Mesodermal cell (in vitro differentiated cells): ENCODE measurements at regions not wholly inside any gene's neighbourhood (a gene's known extent, or its start where the extent isn't known, plus 50 kb on each side); places are given as distances from the start of the nearest gene placed in this dataset.

ENCODE experiments used
- H3K27ac ChIP-seq: 2 replicates; pipeline ENCODE4 v1.7.0; 2013; ENCODE audit warnings: mild to moderate bottlenecking, low read depth, low read length, moderate library complexity; ENCODE audit not compliant: severe bottlenecking
- H3K36me3 ChIP-seq: 2 replicates; pipeline ENCODE4 v1.7.1; 2013; ENCODE audit warnings: mild to moderate bottlenecking, low read length, moderate library complexity; ENCODE audit not compliant: control insufficient read depth, insufficient read depth
- H3K4me1 ChIP-seq: one replicate; pipeline ENCODE4 v1.7.1; 2013; ENCODE audit warnings: mild to moderate bottlenecking, low read length; ENCODE audit not compliant: insufficient read depth, control insufficient read depth, poor library complexity, severe bottlenecking
- H3K4me3 ChIP-seq: 2 replicates; pipeline ENCODE4 v1.7.0; 2013; ENCODE audit warnings: low read length, control low read depth, mild to moderate bottlenecking; ENCODE audit not compliant: insufficient read depth, poor library complexity, severe bottlenecking; ENCODE audit errors: extremely low read depth
- H3K9me3 ChIP-seq: 2 replicates; pipeline ENCODE4 v1.7.1; 2013; ENCODE audit warnings: mild to moderate bottlenecking, low read length, moderate library complexity; ENCODE audit not compliant: control insufficient read depth
- WGBS, 2 experiments: methylation state at CpG; one replicate each; pipeline ENCODE4 v1.1.5; 2013; ENCODE audit warnings: missing lambda C conversion rate in 2 of 2; ENCODE audit not compliant: insufficient coverage in 2 of 2; 5-methylcytosine and 5-hydroxymethylcytosine counted together

DNA sequence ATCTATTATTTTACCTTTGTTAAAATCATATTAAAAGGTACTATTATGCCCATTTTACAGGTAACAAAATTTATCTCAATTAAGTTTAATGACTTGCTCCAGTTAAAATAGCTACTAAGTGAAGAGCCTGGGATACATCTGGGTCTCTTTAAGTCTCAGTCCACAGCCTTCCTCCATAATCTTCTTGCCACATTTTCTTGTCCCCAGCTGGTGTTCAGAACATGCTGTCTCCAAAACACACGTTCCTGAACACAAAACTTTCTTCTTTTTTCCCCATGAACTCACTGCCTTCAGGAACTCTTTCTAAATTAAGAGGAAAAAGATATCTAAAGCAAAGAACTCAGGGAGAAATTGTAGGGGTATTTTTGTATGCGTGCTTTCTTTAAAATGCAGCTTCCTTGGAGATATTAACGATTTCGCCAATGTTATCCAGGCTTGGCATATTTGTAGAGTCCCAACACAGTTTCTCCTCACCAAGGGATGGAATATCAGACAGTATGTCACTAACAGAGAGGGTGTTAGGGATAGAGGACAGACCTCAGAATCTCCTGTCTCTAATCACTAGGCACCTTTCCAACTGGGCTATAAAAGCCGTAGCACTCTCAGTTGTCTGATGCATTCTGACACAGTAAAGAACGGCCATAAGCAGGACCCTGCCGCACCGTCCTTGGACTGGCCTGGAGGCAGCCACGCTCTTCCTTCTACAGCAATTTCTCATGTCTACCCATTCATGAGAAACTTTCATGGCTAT lies 232.8 kb upstream of the BLID start:
- no peak overlapping the region for H3K27ac ChIP-seq
- H3K36me3 ChIP-seq, result no peaks in the 10 kb centered on the region
- no peaks in the 10 kb centered on the region for H3K4me1 ChIP-seq
- 95 to 98% methylated on average over 6 to 8 of the region's 9 CpGs for WGBS, 2 experiments
- H3K4me3 ChIP-seq, result no peak overlapping the region
- no peaks in the 10 kb centered on the region for H3K9me3 ChIP-seq

DNA sequence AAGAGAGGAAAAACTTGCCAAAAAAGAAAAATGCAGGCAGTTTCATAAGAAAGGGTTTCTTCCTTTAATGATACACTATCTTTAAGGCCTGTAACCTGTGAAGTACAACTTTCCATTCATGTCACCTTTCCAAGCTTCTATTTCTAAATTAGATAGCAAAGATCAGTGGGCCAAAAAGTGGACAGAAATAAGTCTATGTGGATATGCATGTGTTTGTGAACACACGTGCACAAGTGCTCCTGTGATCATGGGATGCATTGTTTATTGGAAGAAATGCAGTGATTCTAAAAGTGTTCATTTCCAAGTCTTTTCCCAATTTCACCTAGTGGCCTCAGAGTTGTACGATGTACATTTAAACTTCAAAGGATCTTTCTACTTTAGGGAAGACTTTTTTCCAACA lies 230.0 kb upstream of the BLID start:
- WGBS, 2 experiments, result 100% methylated on average over 1 of the region's 2 CpGs; no CpG with 5 or more reads in 1 of the 2 experiments
- Histone ChIP-seq H3K36me3 (no peaks in the 10 kb centered on the region), H3K9me3 (no peaks in the 10 kb centered on the region), H3K4me3 (no peak overlapping the region), H3K27ac (no peak overlapping the region), H3K4me1 (no peaks in the 10 kb centered on the region)

DNA sequence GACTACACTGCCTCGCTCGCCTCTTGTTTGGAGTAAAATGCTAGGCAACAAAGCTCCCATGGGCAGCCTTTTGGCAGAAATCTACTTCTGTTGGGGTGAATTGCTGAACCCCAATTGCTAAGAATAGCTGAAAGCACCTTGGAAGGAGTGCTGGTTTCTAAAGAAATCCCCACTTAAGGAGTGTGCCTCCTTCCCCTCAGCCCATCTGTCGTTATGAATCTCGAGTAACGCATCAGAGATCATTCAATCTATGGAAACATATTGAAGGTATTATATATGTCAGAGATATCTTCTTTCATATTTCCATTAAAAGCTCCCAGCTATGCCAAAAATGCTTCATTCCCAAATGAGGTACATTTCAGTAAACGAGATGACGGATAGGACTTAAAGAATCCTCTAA lies 229.6 kb upstream of the BLID start:
- no peaks in the 10 kb centered on the region for H3K36me3 ChIP-seq
- H3K27ac ChIP-seq, result no peak overlapping the region
- H3K4me1 ChIP-seq, result no peaks in the 10 kb centered on the region
- 92 to 100% methylated on average over 2 to 3 of the region's 7 CpGs for WGBS, 2 experiments
- H3K9me3 ChIP-seq, result no peaks in the 10 kb centered on the region
- H3K4me3 ChIP-seq, result no peak overlapping the region

DNA sequence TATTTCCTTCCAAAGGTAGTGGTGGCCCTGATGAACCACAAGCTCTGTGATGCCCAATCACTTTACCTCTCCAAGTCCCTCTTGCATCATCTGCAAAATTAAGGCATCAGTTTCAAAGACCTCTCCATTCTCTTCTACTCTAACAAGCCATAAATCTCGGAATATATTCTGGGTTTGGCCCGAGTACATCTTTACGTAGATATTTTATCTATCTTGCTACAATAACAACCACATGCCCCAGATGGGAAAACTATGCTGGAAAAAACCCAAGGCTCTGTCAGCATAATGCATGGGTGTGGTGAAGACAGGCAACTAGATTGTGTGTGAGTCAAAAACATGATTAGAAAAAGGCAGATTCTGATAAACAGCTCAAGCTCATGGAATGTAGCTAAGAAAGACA lies 228.2 kb upstream of the BLID start:
- Histone ChIP-seq H3K36me3 (no peaks in the 10 kb centered on the region), H3K27ac (no peak overlapping the region), H3K4me3 (no peak overlapping the region), H3K9me3 (no peaks in the 10 kb centered on the region), H3K4me1 (no peaks in the 10 kb centered on the region)
- WGBS, 2 experiments, result 100% methylated on average over 1 of the region's 3 CpGs; no CpG with 5 or more reads in 1 of the 2 experiments

DNA sequence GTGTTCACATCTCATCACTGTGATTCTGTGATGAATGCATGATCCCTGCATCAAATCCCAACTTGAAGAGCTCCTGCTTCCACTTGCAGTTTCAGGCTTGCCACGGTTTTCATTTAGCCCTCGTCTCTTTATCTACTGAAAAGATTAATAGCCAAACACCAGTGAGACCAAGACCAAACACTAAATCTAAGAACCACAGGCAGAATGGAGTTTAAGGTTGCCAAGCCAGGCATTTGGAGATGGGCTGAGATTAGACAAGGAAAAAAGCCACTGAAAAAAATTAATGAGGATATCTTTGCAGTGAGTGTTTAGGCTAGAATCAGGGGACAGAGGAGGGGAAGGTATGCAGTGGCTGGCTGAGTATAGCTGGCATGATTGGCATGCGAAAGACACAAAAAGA lies 227.2 kb upstream of the BLID start:
- no peak overlapping the region for H3K4me3 ChIP-seq
- no peaks in the 10 kb centered on the region for H3K4me1 ChIP-seq
- no peaks in the 10 kb centered on the region for H3K36me3 ChIP-seq
- WGBS, 2 experiments, result 83% methylated on average over 2 of the region's 3 CpGs; no CpG with 5 or more reads in 1 of the 2 experiments
- H3K27ac ChIP-seq, result no peak overlapping the region
- H3K9me3 ChIP-seq, result no peaks in the 10 kb centered on the region

DNA sequence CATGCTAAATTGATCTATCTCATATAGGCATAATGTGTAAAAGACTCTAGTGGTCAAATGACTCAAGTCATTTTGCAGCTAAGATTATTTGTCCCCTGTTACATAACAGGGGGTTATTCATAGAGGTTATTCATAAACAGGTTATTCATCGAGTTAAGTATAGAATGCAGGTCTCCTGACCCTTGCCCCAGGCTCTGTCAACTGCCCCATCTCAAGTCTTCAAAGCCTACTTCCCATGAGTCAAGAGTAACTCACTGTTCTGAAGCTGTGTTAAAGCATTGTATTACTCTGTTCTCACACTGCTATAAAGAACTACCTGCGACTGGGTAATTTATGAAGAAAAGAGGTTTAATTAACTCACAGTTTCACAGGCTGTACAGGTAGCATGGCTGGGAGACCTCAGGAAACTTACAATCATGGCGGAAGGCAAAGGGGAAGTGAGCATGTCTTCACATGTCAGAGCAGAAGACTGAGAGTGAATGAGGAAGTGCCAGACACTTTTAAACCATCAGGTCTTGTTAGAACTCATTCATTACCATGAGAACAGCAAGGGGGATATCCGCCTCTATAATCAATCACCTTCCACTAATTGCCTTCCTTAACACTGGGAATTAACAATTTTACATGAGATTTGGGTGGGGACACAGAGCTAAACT lies 226.2 kb upstream of the BLID start:
- H3K9me3 ChIP-seq, result no peaks in the 10 kb centered on the region
- 88 to 100% methylated on average over 1 to 2 of the region's 4 CpGs for WGBS, 2 experiments
- peaks cover 5% of the 10 kb centered on the region for H3K4me1 ChIP-seq
- no peak overlapping the region for H3K27ac ChIP-seq
- no peaks in the 10 kb centered on the region for H3K36me3 ChIP-seq
- no peak overlapping the region for H3K4me3 ChIP-seq

DNA sequence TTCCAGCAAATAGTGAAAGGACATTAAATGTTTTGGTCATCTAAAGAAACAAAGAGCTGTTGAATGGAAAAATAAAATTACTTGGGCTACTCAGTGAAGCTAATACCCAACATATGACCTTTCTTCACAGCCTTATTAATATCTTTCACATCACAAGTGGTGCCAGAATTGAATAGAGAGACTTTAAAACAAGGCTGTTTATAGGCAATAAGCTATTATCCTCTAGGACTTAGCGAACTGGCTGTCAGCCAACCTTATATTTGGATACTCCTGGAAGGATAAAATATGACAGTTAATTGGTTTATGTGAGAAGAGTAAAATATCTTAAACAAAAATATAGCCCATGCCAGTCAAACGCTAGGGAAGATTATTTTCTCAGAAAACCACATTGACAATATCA lies 225.5 kb upstream of the BLID start:
- WGBS, 2 experiments, result no CpG with 5 or more reads among the region's 2 CpGs
- Histone ChIP-seq H3K27ac (no peak overlapping the region), H3K4me3 (no peak overlapping the region), H3K4me1 (peaks cover 5% of the 10 kb centered on the region), H3K36me3 (no peaks in the 10 kb centered on the region), H3K9me3 (no peaks in the 10 kb centered on the region)

DNA sequence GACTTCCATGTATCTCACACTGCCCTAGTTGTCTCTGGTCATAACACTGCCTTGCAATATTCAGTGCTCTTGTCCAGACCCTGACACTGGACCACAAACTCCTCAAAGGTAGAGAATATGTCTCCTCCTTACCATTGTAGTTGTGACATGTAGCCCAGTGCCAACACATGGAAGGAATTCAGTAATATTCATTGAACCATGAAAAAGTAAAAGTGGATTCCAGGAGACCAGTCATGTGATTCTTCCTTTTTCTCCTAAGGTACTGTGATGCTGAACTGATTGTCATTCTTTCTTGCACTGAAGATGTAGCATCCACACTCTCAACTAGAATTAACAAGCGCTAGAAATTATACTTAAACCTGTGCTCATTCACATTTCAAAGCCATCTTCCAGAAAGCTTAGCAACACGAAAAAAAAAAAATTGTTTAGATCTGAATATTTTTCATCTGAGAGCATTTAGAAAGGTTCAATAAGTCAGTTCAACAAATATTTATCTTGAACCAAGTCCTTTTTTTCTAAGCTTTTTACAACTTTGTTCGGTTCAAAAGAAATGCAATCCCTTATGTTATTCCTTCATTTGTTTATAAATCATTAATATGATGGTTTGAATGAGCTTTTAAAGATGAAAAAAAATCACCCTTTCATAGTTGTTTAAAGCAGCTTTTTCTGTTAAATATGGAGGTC lies 224.7 kb upstream of the BLID start:
- Histone ChIP-seq H3K9me3 (no peaks in the 10 kb centered on the region), H3K4me3 (no peak overlapping the region), H3K36me3 (no peaks in the 10 kb centered on the region), H3K27ac (no peak overlapping the region), H3K4me1 (peaks cover 5% of the 10 kb centered on the region)
- WGBS, 2 experiments, result 100% methylated on average over 1 of the region's 3 CpGs; no CpG with 5 or more reads in 1 of the 2 experiments

DNA sequence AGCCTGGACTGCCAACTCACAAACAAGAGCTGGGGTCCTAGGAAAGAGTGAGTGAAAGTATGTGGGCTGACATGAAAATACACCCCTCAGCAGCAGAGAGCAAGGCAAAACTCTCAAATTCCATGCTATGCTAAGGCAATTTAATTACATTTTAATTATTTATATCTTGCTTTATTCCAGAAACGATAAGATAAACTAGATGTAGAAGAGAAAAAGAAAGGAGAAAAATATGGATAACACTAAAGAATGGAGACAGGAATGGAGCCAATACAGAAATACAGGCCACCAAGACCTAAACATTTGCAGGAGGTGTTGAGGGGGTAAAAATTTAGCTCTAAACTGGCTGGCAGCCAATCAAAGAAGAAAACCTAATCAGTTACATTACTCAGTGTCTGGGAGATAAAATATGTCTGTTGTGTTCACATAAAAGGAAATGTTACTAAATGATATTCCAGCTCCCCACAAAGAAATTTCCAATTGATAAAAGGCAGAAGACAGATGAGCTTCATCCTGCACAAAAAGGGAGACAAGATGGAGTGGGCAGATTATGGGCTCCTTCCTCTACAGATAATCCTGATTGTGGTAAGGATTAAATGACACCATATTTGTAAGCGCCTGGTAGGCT lies 223.5 kb upstream of the BLID start:
- Histone ChIP-seq H3K4me1 (peaks cover 5% of the 10 kb centered on the region), H3K9me3 (no peaks in the 10 kb centered on the region), H3K4me3 (no peak overlapping the region), H3K36me3 (no peaks in the 10 kb centered on the region), H3K27ac (no peak overlapping the region)
- 100% methylated on average over 1 of the region's 2 CpGs; no CpG with 5 or more reads in 1 of the 2 experiments for WGBS, 2 experiments

DNA sequence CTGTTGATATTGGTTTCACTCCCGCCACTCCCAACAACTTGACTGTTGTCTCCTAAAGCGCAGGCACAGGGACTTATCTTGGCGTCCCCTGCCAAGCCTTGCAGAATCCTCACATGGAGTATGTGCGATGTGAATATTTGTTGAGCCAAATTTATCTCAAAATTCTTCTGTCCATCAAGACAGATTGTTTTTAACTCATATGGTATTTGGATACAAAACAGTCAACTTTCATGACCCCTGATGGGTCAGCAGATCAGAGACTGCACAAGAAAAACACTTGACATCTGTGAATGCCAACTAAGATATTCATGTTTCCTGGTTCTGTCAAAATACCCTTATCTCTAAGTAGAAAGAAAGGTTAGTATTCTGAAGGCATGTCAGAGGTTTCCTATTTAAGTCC lies 221.7 kb upstream of the BLID start:
- WGBS, 2 experiments, result 82 to 83% methylated on average over 1 to 3 of the region's 4 CpGs
- Histone ChIP-seq H3K36me3 (no peaks in the 10 kb centered on the region), H3K9me3 (no peaks in the 10 kb centered on the region), H3K4me1 (peaks cover 5% of the 10 kb centered on the region), H3K27ac (no peak overlapping the region), H3K4me3 (no peak overlapping the region)
